ENCODE measurements at regions not wholly inside any gene's neighbourhood (a gene's known extent, or its start where the extent isn't known, plus 50 kb on each side); places are given as distances from the start of the nearest gene placed in this dataset.

DNA sequence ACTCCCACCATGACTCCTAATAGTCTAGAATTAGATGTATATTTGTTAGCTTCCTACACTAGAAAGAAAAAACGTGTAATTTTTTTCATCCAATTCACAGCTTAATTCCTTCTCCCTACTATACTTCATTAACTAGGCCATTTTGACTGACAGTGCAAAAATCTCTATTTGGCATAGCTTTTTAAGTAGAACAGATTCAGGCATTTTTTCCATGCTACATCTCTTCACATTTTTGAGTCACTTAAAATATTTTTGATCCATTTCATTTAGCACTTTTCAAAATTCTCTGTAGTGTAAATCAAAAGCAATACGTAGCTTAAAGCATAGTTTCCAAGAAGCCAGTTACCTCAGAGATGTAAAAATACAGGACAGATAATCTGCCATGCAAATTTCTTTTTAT lies 391.1 kb upstream of the NPVF start:
- H3K9ac ChIP-seq (ENCODE audit: insufficient read length, low read depth): no peak overlapping the region
- no peaks in the 10 kb centered on the region for H3K27me3 ChIP-seq (ENCODE audit: insufficient read depth, insufficient read length)
- no peak overlapping the region for H3K4me3 ChIP-seq (ENCODE audit: insufficient read length, low read depth)
- H3K36me3 ChIP-seq (ENCODE audit: insufficient read depth, insufficient read length, low read length): no peaks in the 10 kb centered on the region
- no peaks in the 10 kb centered on the region for H3K4me1 ChIP-seq (ENCODE audit: insufficient read depth, insufficient read length)
- no peak for DNase-seq (ENCODE audit: low read depth, low spot score)
- no peaks in the 10 kb centered on the region for H3K9me3 ChIP-seq (ENCODE audit: insufficient read depth, low read length)
- no peak for TF ChIP-seq ZNF274 (IDR thresholded peaks at IDR 0.05; ENCODE audit: low read depth, low read length)
- TF ChIP-seq SUZ12 (IDR thresholded peaks at IDR 0.05; ENCODE audit: extremely low read depth, insufficient read depth, insufficient read length): no peak
- no peak for TF ChIP-seq YY1 (IDR thresholded peaks at IDR 0.05; ENCODE audit: insufficient read depth, insufficient read length)

DNA sequence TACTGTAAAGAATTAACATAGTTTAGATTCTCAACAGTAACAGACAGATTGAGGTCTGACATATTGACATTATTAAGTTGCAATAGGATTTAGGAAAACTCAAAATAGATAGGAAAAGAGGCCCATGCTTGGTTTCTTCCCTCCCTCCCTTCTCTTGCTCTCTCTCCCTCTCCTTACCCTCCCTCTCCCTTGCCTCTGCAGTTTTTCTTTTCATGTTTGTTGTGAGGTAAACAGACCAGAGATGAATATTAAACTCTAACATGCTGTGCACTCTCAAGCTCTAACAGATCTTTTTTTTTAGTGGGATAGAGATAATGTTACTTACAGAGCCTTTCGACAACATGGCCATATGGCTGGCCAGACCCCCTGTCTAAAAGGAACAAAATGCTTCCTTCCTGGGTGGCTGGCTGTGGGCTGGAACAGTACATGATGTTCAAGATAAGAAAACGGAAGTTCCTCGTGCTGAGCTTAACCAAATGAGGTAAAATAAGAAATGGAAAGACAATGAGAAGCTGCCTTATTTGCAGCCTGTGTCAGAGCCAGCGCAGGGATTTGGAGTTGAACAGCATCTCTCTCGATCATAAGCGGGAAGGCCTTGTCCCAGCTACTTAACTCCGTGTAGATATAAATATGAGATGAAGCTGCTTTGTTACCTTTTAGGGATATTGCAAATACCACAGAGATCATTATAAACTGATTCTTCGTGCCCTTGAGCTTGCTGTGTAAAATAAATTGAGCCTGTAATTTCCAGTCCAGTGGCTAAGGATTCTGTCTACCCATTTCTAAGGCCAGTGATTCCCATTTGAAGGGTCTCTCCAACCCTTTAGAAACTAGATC lies 391.9 kb upstream of the NPVF start:
- no peaks in the 10 kb centered on the region for H3K9me3 ChIP-seq (ENCODE audit: insufficient read depth, low read length)
- H3K4me3 ChIP-seq (ENCODE audit: insufficient read length, low read depth): no peak overlapping the region
- no peaks in the 10 kb centered on the region for H3K4me1 ChIP-seq (ENCODE audit: insufficient read depth, insufficient read length)
- TF ChIP-seq ZNF274 (IDR thresholded peaks at IDR 0.05; ENCODE audit: low read depth, low read length): no peak
- TF ChIP-seq YY1 (IDR thresholded peaks at IDR 0.05; ENCODE audit: insufficient read depth, insufficient read length): no peak
- no peak for TF ChIP-seq SUZ12 (IDR thresholded peaks at IDR 0.05; ENCODE audit: extremely low read depth, insufficient read depth, insufficient read length)
- no peak overlapping the region for H3K9ac ChIP-seq (ENCODE audit: insufficient read length, low read depth)
- no peaks in the 10 kb centered on the region for H3K27me3 ChIP-seq (ENCODE audit: insufficient read depth, insufficient read length)
- no peaks in the 10 kb centered on the region for H3K36me3 ChIP-seq (ENCODE audit: insufficient read depth, insufficient read length, low read length)
- DNase-seq (ENCODE audit: low read depth, low spot score): no peak

DNA sequence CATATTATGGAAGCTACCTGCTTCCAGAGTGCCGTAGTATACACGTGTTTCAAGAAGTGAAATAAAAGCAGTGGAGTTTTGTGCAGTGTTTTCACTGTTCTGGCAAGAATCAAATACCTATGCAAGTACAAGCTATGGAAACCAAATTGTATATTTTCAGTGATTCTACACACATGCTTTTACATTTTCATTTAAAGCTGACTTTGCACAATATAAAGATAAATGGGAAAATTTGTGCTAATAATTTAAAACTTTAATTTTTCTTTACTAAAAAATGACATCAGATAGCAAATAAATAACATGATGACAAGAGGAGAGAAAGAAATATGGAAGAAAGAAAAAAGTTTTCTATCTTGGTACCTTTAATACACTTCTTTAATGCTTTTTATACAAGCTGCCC lies 393.7 kb upstream of the NPVF start:
- Histone ChIP-seq H3K4me3 (ENCODE audit: insufficient read length, low read depth) (no peak overlapping the region), H3K4me1 (ENCODE audit: insufficient read depth, insufficient read length) (no peaks in the 10 kb centered on the region), H3K36me3 (ENCODE audit: insufficient read depth, insufficient read length, low read length) (no peaks in the 10 kb centered on the region), H3K9ac (ENCODE audit: insufficient read length, low read depth) (no peak overlapping the region), H3K27me3 (ENCODE audit: insufficient read depth, insufficient read length) (no peaks in the 10 kb centered on the region), H3K9me3 (ENCODE audit: insufficient read depth, low read length) (no peaks in the 10 kb centered on the region)
- DNase-seq (ENCODE audit: low read depth, low spot score): no peak
- TF ChIP-seq SUZ12 (IDR thresholded peaks at IDR 0.05; ENCODE audit: extremely low read depth, insufficient read depth, insufficient read length) (no peak), ZNF274 (IDR thresholded peaks at IDR 0.05; ENCODE audit: low read depth, low read length) (no peak), YY1 (IDR thresholded peaks at IDR 0.05; ENCODE audit: insufficient read depth, insufficient read length) (no peak)

DNA sequence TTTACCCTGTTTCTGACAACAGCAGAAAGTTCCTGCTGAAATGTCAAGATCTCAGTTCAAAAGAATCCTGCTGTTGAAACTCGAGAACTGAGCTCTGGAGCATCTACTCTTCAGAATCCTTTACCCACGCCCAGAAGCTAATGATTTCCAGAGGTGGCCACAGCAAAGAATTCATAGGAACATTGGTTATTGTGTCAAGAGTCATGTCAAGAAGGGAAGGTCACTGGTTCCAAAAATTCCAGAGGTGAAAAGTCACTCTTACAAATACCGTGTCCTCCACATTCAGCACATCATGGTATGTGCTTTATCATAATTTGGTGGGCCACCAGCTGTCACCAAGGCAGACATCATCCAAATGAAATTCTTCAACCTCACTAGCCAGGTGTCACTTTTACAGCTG lies 394.4 kb upstream of the NPVF start:
- no peaks in the 10 kb centered on the region for H3K9me3 ChIP-seq (ENCODE audit: insufficient read depth, low read length)
- no peak for DNase-seq (ENCODE audit: low read depth, low spot score)
- H3K4me1 ChIP-seq (ENCODE audit: insufficient read depth, insufficient read length): no peaks in the 10 kb centered on the region
- no peaks in the 10 kb centered on the region for H3K36me3 ChIP-seq (ENCODE audit: insufficient read depth, insufficient read length, low read length)
- no peak overlapping the region for H3K9ac ChIP-seq (ENCODE audit: insufficient read length, low read depth)
- no peak overlapping the region for H3K4me3 ChIP-seq (ENCODE audit: insufficient read length, low read depth)
- no peak for TF ChIP-seq YY1 (IDR thresholded peaks at IDR 0.05; ENCODE audit: insufficient read depth, insufficient read length)
- TF ChIP-seq ZNF274 (IDR thresholded peaks at IDR 0.05; ENCODE audit: low read depth, low read length): no peak
- TF ChIP-seq SUZ12 (IDR thresholded peaks at IDR 0.05; ENCODE audit: extremely low read depth, insufficient read depth, insufficient read length): no peak
- H3K27me3 ChIP-seq (ENCODE audit: insufficient read depth, insufficient read length): no peaks in the 10 kb centered on the region

DNA sequence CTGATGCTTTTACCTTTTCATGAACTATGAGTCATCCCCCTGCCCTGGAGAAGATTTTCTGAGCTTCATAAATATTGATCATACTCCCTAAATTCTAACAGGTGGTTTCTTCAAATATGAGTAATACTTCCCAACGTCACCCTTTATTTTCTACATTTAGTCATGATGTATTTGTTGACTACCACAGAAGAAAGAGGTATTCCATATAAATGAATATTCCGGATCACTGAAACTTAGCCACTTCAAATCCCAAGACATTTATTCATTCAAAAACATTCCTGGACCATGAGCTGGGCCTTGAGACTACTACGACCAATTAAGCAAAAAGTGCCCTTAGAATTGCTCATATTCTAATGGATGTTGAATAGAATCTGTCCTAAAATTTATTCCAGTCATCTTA lies 395.8 kb upstream of the NPVF start:
- Histone ChIP-seq H3K9ac (ENCODE audit: insufficient read length, low read depth) (no peak overlapping the region), H3K27me3 (ENCODE audit: insufficient read depth, insufficient read length) (no peaks in the 10 kb centered on the region), H3K36me3 (ENCODE audit: insufficient read depth, insufficient read length, low read length) (no peaks in the 10 kb centered on the region), H3K9me3 (ENCODE audit: insufficient read depth, low read length) (no peaks in the 10 kb centered on the region), H3K4me1 (ENCODE audit: insufficient read depth, insufficient read length) (no peaks in the 10 kb centered on the region), H3K4me3 (ENCODE audit: insufficient read length, low read depth) (no peak overlapping the region)
- no peak for DNase-seq (ENCODE audit: low read depth, low spot score)
- TF ChIP-seq YY1 (IDR thresholded peaks at IDR 0.05; ENCODE audit: insufficient read depth, insufficient read length) (no peak), SUZ12 (IDR thresholded peaks at IDR 0.05; ENCODE audit: extremely low read depth, insufficient read depth, insufficient read length) (no peak), ZNF274 (IDR thresholded peaks at IDR 0.05; ENCODE audit: low read depth, low read length) (no peak)

DNA sequence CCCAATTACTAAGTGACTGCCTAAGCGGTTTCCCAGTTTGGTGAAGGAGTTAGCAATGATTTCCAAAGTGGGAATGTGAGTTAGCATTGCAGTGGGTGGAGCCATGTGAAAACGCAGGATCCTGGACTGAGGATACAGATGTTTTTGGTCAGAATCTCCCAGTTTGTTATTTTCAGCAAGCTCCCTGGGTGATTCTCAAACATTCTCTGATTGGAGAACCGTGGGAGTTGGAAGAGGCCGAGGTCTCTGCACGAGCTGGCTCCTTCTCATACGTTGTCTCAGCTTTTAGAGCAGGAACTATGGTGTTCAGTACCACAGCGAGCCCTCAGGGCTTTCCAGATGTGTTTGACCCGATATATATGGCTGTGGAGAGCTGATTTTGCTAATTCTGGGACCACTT lies 396.5 kb upstream of the NPVF start:
- Histone ChIP-seq H3K9ac (ENCODE audit: insufficient read length, low read depth) (no peak overlapping the region), H3K36me3 (ENCODE audit: insufficient read depth, insufficient read length, low read length) (no peaks in the 10 kb centered on the region), H3K4me1 (ENCODE audit: insufficient read depth, insufficient read length) (no peaks in the 10 kb centered on the region), H3K27me3 (ENCODE audit: insufficient read depth, insufficient read length) (no peaks in the 10 kb centered on the region), H3K9me3 (ENCODE audit: insufficient read depth, low read length) (no peaks in the 10 kb centered on the region), H3K4me3 (ENCODE audit: insufficient read length, low read depth) (no peak overlapping the region)
- DNase-seq (ENCODE audit: low read depth, low spot score): no peak
- TF ChIP-seq YY1 (IDR thresholded peaks at IDR 0.05; ENCODE audit: insufficient read depth, insufficient read length): no peak
- no peak for TF ChIP-seq ZNF274 (IDR thresholded peaks at IDR 0.05; ENCODE audit: low read depth, low read length)
- no peak for TF ChIP-seq SUZ12 (IDR thresholded peaks at IDR 0.05; ENCODE audit: extremely low read depth, insufficient read depth, insufficient read length)

DNA sequence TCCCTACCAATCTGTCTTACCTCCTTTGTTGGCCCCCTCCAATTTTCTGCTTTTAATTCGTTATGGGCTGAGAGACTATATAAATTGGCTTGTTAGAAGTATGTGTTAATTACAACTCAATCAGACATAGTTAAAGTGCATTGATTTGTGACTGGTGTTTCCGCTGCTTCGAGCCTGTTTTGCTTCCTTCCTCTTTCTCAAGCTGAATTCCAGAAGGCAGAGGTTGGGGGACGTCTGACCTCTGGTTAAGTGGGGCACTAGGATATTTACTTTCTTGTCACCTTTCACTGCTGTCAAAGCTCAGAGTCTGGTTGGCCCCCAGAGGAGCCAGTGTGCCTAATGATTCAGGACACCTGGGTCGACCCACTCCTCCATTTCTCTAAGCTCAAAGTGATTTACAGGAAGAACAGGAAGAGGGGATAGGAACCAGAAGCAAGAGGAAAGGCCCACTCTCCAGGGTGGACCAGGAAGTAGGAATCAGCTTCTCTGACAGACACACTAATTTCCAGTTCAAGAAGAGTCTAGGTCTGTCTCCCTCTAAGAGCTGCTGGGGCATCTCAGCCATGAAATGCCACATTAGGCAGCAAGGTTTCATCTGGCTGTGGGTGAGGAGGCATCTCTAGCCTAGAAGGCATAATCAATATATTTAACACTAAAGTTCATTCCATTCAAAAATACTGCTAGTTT lies 397.2 kb upstream of the NPVF start:
- Histone ChIP-seq H3K4me3 (ENCODE audit: insufficient read length, low read depth) (no peak overlapping the region), H3K4me1 (ENCODE audit: insufficient read depth, insufficient read length) (no peaks in the 10 kb centered on the region), H3K9ac (ENCODE audit: insufficient read length, low read depth) (no peak overlapping the region), H3K36me3 (ENCODE audit: insufficient read depth, insufficient read length, low read length) (no peaks in the 10 kb centered on the region), H3K27me3 (ENCODE audit: insufficient read depth, insufficient read length) (no peaks in the 10 kb centered on the region), H3K9me3 (ENCODE audit: insufficient read depth, low read length) (no peaks in the 10 kb centered on the region)
- TF ChIP-seq YY1 (IDR thresholded peaks at IDR 0.05; ENCODE audit: insufficient read depth, insufficient read length) (no peak), SUZ12 (IDR thresholded peaks at IDR 0.05; ENCODE audit: extremely low read depth, insufficient read depth, insufficient read length) (no peak), ZNF274 (IDR thresholded peaks at IDR 0.05; ENCODE audit: low read depth, low read length) (no peak)
- no peak for DNase-seq (ENCODE audit: low read depth, low spot score)

Measured in NT2/D1 (cell line).